ENCODE measurements at regions not wholly inside any gene's neighbourhood (a gene's known extent, or its start where the extent isn't known, plus 50 kb on each side); places are given as distances from the start of the nearest gene placed in this dataset.
A peak's percentile ranks its signal among the peaks of the same experiment; 100 is the strongest.

DNA sequence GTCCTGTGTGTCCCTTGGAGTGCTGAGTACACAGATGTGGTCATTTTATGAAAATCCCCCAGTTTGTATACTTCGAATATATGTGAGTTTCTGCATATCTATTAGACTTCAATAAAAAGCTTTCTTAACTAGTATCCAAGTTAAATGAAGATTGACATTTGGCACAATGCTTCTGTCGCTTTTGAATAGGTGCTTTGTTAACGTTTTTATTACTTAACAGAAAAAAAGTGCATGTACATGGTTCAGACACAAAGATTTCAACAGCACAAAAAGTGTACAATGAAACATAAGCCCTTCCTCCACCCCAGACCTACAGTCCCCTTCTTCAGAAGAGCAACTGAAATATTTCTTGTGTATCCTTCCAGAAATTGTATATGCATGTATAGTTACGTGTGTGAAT, 427.4 kb upstream of the PROK2 start:
- peaks cover 0 to 14% (median 4%) of the 10 kb centered on the region in 5 donors for H3K4me1 ChIP-seq (ENCODE audit: control insufficient read depth in 5 of 5, insufficient read depth in 5 of 5, low read length in 5 of 5)
- WGBS, 2 donors: 89 to 93% methylated on average over 4 of the region's 4 CpGs
- ATAC-seq (ENCODE audit: insufficient read depth, low FRiP score): no peak

DNA sequence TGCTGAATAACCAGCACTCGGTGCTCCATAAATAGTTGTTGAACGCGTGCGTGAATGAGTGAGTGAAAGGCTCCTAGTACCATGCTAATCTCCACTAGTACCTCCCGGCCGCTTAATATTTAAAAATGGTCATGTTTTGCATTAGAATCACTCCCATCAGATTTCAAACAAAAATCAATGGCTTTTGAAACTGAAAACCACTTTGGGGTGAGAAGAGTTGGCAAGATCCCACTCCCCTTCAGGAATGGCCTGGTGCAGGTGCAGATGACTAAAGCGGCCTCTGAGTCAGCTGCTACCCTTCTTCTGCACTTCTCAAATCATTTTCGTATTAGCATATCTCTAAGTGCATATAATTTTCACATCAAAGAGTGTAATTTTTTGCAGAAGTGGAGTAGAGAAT, 425.3 kb upstream of the PROK2 start:
- H3K9ac ChIP-seq (ENCODE audit: insufficient read depth in 1 of 2, low read length in 2 of 2): no peak overlapping the region
- no peaks in the 10 kb centered on the region for H3K27me3 ChIP-seq (ENCODE audit: control insufficient read depth in 3 of 3, insufficient read depth in 3 of 3, low read length in 2 of 3)
- 72 to 90% methylated on average over 8 of the region's 8 CpGs for WGBS, 2 donors
- no peak for TF ChIP-seq CTCF (IDR thresholded peaks at IDR 0.05; ENCODE audit: control extremely low read depth, extremely low read depth)
- H3K9me3 ChIP-seq (ENCODE audit: control insufficient read depth in 4 of 4, insufficient read depth in 3 of 4, low read length in 3 of 4): no peaks in the 10 kb centered on the region
- H3K4me3 ChIP-seq: no peak overlapping the region
- H3K36me3 ChIP-seq (ENCODE audit: control insufficient read depth in 4 of 4, insufficient read depth in 4 of 4, low read length in 4 of 4): no peaks in the 10 kb centered on the region
- ATAC-seq (ENCODE audit: insufficient read depth, low FRiP score) (no peak), DNase-seq (no peak)
- H3K27ac ChIP-seq (ENCODE audit: low read depth in 1 of 2, low read length in 1 of 2): no peak overlapping the region
- peaks cover 0 to 25% (median 4%) of the 10 kb centered on the region in 5 donors for H3K4me1 ChIP-seq (ENCODE audit: control insufficient read depth in 5 of 5, insufficient read depth in 5 of 5, low read length in 5 of 5)

More for the DNA sequence above, 427.4 kb upstream of the PROK2 start:
- Histone ChIP-seq H3K27ac (ENCODE audit: low read depth in 1 of 2, low read length in 1 of 2) (no peak overlapping the region), H3K36me3 (ENCODE audit: control insufficient read depth in 4 of 4, insufficient read depth in 4 of 4, low read length in 4 of 4) (no peaks in the 10 kb centered on the region), H3K4me3 (no peak overlapping the region), H3K27me3 (ENCODE audit: control insufficient read depth in 3 of 3, insufficient read depth in 3 of 3, low read length in 2 of 3) (no peaks in the 10 kb centered on the region), H3K9ac (ENCODE audit: insufficient read depth in 1 of 2, low read length in 2 of 2) (no peak overlapping the region), H3K9me3 (ENCODE audit: control insufficient read depth in 4 of 4, insufficient read depth in 3 of 4, low read length in 3 of 4) (no peaks in the 10 kb centered on the region)
- TF ChIP-seq CTCF (IDR thresholded peaks at IDR 0.05; ENCODE audit: control extremely low read depth, extremely low read depth): no peak
- no peak for DNase-seq

DNA sequence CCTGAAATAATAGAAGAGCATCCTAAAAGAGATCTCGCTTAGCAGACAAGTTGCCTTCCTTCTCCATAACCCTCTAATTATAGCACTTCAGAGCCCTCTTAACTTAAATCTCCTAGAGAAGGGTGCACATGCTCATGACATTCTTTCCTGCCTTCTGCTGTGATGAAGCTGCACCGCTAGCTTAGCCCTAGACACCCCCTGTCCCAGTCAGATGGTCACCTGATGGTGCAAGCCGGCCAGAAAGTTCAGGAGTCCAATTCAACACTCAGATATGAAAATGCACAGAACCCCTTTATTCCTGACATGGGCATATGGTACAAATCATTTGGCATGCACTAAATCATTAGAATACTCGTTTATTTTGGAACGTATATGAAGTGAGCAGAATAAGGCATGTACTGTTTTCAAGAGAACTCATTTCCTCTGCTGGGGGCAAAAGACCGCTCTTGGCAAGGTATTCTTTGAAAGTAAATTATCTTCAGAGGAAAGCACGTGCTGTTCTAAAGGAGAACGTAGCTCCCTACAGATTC, 420.4 kb upstream of the PROK2 start:
- no peak overlapping the region for H3K4me3 ChIP-seq
- no peak for TF ChIP-seq CTCF (IDR thresholded peaks at IDR 0.05; ENCODE audit: control extremely low read depth, extremely low read depth)
- H3K4me1 ChIP-seq (ENCODE audit: control insufficient read depth in 5 of 5, insufficient read depth in 5 of 5, low read length in 5 of 5): peaks cover 0 to 27% (median 4%) of the 10 kb centered on the region in 5 donors
- no peak for ATAC-seq (ENCODE audit: insufficient read depth, low FRiP score)
- peak; percentile 34 to 93 (median 89) for DNase-seq
- H3K27ac ChIP-seq (ENCODE audit: low read depth in 1 of 2, low read length in 1 of 2): no peak overlapping the region
- WGBS, 2 donors: 78 to 84% methylated on average over 8 of the region's 8 CpGs
- no peaks in the 10 kb centered on the region for H3K27me3 ChIP-seq (ENCODE audit: control insufficient read depth in 3 of 3, insufficient read depth in 3 of 3, low read length in 2 of 3)
- H3K36me3 ChIP-seq (ENCODE audit: control insufficient read depth in 4 of 4, insufficient read depth in 4 of 4, low read length in 4 of 4): no peaks in the 10 kb centered on the region
- H3K9me3 ChIP-seq (ENCODE audit: control insufficient read depth in 4 of 4, insufficient read depth in 3 of 4, low read length in 3 of 4): peaks cover 0 to 5% (median 1%) of the 10 kb centered on the region in 4 donors
- H3K9ac ChIP-seq (ENCODE audit: insufficient read depth in 1 of 2, low read length in 2 of 2): no peak overlapping the region

DNA sequence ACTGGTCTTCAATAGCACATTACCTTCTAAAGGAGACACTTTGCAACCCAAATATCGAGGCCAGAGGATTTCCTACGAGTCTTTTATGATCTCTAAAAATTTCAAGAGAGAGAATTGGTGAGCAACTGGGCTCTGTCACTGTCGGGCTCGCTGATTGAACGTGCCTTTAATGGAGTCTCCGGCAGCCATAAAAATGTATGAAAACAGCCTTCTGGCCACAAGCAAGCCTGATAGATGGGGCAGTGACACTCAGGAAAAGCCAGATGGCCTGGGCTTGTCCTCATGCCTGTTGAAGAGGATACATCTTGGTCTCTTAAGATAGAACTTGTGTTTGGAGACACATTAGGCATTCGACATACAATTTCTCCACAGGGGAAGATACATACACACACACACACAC, 419.5 kb upstream of the PROK2 start:
- no peak for ATAC-seq (ENCODE audit: insufficient read depth, low FRiP score)

More for the DNA sequence above, 419.5 kb upstream of the PROK2 start:
- Histone ChIP-seq H3K4me1 (ENCODE audit: control insufficient read depth in 5 of 5, insufficient read depth in 5 of 5, low read length in 5 of 5) (peaks cover 0 to 27% (median 4%) of the 10 kb centered on the region in 5 donors), H3K4me3 (no peak overlapping the region), H3K9ac (ENCODE audit: insufficient read depth in 1 of 2, low read length in 2 of 2) (no peak overlapping the region), H3K36me3 (ENCODE audit: control insufficient read depth in 4 of 4, insufficient read depth in 4 of 4, low read length in 4 of 4) (no peaks in the 10 kb centered on the region), H3K9me3 (ENCODE audit: control insufficient read depth in 4 of 4, insufficient read depth in 3 of 4, low read length in 3 of 4) (peaks cover 0 to 5% (median 1%) of the 10 kb centered on the region in 4 donors), H3K27me3 (ENCODE audit: control insufficient read depth in 3 of 3, insufficient read depth in 3 of 3, low read length in 2 of 3) (no peaks in the 10 kb centered on the region), H3K27ac (ENCODE audit: low read depth in 1 of 2, low read length in 1 of 2) (no peak overlapping the region)
- no peak for DNase-seq
- no peak for TF ChIP-seq CTCF (IDR thresholded peaks at IDR 0.05; ENCODE audit: control extremely low read depth, extremely low read depth)
- 90 to 98% methylated on average over 7 of the region's 7 CpGs for WGBS, 2 donors
